IPS-NIHi11 (cell line): ENCODE measurements at regions not wholly inside any gene's neighbourhood (a gene's known extent, or its start where the extent isn't known, plus 50 kb on each side); places are given as distances from the start of the nearest gene placed in this dataset.
"Not testable (repeated sequence)": the region's sequence is repeated elsewhere in the genome, so short reads cannot be mapped to it uniquely, and the experiment has no call there.

Experiments used
- DNase-seq: peaks from one replicate; pipeline ENCODE4 v3.0.0; 2012; ENCODE audit warnings: mixed read lengths, low spot score

DNA sequence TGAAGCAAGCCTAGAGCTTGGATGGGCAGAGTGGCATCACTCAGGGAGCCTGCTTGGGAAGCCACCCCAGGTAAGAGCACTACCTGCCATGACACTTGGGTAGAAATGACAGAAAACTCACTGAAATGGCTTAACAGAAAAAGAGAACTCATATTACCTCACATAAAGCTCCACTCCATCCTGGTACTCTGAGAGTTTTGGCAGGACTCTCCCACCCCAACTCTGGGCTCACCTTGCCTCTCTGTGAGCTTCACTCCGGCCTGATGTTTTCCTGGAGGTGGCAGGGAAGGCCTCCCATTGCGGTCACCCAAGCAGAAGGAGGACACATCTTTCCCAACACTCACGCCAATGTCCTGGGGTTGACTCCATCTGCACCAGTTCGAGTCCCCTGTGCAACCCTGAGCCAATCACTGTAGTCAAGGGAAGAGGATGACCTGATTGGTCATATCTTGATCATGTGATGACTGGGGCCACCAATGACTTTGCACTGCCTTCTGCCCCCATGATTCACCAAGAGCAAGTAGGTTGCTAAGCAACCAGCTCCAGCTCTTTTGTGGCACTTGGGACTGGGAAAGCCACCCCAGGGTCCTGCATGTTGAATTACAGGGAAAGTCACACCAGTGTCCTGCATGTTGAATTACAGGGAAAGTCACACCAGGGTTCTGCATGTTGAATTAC is 446.1 kb upstream of the SULF2 start:
- no peak for DNase-seq

DNA sequence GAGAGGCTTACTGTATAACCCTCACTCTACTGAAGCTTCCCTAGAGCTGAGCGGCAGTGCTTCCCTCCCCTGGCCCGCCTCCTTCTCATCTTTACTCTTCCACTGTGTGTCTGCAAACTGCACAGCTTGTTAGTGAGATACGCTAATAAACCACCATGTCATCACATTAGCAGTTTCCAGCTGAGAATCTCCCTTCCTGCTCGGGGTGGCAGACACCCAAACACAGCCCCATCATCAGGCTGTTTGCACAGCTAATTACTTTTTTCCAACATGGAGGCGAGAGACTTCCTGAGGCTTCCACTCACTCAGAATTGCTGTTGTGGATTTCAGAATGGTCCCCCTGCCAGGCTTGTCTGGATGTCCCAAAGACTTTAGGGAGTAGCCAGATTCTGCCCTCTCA is 444.9 kb upstream of the SULF2 start:
- DNase-seq: no peak

DNA sequence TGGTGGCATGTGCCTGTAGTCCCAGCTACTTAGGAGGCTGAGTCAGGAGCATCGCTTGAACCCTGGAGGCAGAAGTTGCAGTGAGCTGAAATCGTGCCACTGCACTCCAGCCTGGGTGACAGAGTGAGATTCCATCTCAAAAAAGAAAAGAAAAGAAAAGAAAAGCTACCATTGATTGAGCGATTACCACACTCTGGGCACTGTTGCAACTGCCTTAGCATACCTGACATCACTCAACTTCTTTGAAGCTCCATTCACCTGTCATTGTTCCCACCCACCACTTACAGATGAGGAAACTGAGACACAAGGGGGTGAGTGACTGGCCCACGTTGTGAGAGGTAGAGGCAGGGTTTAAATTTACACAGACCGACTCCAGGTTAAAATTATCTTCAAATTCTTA is 442.1 kb upstream of the SULF2 start:
- no peak for DNase-seq

DNA sequence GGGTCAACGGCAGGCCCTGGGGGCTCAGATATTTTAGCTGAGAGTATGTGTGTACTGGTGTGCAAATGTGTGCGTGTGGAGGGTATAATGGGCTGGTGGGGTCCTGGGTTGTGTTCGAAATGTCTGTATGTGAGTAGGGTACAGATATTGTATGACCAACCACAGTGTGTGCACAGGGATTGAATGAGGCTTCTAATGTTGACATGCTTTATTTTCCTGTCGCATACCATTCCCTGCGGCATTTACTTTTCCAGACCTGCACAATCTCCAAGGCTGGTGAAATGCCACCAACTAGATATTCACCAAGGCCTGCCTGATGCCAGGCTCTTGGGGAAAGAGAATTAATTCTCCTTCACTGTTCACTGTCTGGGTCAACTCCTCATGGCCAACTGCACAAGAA is 441.4 kb upstream of the SULF2 start:
- DNase-seq: no peak

DNA sequence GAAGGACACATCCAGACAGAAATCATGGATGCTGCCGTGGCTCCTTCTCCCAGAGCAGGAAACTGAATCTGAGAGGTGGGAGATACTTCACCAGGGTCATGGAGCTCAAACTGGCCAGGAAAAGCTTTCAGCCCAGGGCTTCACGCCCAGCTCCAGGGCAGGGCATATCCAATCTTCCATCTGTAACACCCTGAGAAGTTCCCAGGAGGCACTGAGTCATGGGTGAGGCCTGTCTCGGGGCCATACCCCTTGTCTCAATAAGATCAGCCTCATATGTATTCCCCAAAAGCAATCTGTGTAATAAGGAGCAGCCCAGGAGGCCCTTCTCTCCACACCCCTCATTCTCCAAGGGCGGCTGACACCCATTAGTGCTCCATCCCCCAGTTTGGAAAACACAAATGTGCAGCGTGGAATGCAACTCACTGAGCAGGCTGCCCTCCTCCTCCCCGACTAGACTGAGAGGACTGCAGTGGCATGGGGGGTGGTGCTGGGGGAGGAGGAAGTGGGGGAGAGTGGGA is 439.3 kb upstream of the SULF2 start:
- DNase-seq: no peak

DNA sequence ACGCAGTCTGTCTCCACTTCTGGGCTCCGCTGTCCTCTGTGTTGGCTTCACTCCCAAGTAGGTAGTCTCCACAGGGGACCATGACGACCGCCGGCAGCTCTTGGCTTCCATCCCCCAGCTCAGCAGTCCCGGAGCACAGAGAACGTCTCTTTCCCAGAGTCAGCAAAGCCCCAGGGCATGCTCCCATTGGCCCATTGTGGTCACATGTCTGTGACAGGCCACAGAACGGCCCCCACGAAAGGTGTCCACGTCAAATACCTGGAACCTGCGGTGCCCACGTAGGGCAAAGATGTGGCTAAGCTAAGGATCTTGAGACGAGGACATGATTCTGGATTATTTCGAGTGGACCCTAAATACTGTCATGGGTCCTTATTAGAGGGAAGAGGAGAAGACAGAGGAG is 438.4 kb upstream of the SULF2 start:
- DNase-seq: no peak

DNA sequence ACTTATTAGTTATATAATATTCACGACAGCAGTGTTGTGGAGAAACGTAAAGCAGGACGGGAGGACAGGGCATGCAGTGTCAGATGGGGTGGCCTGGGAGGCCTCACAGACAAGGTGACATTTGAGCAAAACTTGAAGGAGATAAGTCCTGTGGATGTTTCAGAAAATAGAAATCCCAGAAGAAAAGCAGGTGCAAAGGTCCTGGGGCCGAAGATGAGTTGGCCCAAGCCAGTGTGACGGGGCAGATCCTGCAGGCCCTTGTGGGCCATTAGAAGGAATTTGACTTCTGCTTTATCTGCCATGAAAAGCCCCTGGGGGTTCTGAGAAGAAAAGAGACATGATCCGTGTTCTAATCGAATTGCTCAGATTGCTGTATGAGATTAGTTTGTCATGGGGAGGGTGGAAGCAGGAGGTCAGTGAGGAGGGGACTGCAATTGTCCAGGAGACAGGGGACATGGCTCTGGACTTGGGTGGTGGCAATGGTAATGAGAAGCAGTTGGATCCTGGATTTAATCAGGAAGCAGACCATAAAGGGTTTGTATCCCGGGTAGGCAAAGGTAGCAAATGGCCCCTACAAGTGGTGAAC is 437.4 kb upstream of the SULF2 start:
- DNase-seq: no peak

DNA sequence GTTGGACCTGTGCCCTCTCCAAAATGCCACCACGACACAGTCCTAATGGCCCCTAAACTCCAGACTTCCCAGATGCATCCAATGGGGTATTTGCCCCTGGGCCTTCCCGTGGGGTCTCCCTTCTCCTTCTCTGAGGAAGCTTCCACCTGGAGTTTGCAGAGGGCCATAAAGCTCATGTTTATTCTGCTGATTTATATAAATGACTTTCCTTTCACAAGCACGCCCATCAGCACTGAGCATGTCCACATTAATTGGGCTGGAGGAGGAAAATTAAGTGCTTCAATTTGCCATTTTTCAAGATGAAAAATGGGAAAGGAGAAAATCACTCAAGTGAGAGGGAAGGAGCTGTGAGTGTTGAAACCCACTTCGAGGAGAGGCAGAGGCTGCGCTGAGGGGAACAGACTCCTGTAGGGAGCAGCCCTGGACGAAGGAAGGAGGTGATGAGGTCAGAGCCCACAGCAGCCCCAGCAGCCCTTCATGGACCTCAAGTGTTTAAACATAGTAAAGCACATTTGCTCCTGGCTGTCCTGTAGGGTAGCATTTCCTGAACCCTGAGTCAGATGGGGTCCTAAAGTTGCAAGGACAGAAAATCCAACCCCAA is 434.9 kb upstream of the SULF2 start:
- DNase-seq: no peak

DNA sequence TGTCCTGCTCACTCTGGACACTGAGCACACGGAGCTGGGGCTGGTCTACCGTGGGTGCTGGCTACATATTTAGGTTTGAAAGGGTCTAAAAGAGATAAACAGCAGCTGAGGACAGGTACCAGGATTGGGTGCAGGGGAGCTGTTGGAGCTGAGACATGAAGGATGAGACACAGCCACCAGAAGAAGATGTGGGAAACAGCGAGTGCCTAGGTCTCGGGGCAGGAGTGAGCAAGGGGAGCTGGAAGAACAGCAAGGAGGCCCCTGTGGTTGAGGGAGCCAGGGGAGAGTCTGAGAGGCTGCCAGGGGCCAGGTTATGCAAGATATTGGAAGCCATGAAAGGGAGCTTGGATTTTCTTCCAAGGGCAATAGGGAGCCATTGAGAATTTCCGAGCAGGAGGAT is 434.0 kb upstream of the SULF2 start:
- DNase-seq: no peak

DNA sequence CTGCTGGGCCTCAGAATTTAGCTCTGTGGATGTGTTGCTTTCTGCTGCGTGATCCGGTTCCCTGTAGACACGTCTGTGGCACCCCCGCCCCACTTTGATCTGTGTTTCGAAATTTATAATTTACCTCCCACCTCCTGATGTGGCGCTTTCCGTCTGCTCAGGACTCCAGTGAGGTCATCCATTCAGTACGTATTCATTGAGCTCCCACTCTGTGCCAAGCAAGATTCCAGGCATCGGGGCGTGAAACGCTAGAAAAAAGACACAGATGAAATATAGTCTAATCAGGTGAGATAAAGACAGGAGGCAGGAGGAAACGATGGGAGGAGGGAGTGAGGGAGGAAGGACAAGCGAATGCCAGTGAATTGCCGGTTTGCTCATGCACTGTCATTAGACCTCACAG is 431.9 kb upstream of the SULF2 start:
- DNase-seq: no peak

DNA sequence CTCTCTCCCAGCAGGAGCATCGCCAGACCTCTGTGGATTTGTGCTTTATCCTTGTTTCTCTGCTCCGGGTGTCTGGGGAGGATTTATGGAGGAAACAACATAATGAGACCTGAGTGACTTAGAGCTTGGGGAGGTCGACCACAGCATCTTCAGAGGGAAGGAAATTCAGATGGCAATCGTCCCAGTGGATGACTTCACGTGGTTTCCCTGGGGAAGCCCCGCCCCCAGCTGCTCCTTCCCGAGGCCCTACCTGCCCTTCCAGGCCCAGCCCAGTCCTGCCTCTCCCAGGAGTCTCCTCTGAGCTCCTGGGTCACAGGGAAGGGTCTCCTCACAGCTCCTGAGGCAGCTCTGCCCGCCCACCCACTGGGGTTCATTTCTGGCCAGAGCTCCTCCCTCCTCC is 430.3 kb upstream of the SULF2 start:
- peak; percentile 31 for DNase-seq

DNA sequence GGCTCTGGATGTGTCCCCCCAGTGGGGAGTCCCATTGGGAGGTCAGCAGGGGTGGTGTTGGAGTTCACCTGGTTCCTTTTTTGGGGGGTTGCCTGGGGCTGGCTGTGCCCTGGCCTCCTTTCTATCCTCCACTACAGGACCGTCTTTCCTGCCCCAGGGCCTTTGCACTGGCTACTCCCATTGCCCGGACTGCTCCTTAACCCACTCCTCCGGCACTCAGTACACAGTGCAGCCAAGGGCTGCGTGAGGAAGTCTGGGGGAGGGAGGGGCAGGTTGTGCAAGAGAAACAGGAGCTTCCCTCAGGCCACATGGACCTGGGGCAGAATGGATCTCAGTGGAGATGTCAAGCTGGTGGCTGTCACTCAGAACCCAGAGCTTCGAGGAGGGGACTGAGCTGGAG is 429.3 kb upstream of the SULF2 start:
- DNase-seq: no peak

DNA sequence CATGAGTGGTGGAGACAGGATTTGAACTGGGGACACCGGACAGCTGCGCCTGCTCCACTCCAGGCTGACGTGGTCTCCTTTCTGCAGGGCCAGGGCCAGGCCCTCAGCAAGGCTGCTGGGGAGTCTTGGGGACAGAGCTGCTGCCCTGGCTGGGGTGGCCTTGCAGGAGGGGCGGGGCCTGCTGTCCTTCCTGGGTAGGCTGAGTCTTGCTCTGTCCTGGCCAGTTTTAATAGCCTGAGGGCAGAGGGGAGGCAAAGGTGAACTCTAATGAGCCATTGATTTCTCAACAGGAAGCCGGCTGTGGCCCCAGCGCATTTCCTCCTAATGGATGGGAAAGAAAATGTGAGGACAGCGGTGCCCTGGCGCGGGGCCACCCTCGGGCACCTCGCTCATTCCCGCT is 428.4 kb upstream of the SULF2 start:
- not testable (repeated sequence) for DNase-seq

DNA sequence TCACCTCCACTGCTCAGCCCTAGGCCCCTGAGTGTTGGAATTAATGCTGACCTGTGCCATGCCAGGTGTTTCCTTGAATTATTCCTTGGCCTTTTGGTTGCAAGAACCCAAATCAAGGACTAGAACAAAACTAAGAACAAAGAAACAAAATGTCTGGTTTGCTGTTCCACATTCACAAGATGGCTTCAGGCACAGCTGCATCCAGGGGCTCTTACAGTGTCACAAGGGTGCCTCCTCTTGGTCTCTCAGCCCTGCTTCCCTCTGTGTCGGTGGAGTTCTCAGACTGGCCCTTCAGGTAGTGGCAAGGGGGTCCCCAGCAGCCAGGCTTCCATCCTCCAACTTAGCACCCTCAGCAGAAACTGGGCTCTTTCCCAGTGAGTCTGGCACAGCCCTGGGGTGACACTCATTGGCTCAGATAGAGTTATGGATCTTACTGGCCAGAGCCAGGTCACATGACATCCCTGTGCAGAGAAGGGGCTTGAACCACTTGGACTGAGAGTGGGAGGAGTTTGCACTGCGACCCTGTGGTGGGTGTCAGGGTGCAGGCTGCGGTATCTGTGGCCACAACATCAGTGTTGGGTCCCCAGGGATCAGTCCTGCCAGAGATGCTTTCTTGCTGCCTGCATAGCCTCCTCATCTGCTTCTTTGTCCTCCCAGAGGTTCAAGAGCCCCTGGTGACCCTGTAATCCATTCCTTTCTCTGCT is 427.7 kb upstream of the SULF2 start:
- no peak for DNase-seq

DNA sequence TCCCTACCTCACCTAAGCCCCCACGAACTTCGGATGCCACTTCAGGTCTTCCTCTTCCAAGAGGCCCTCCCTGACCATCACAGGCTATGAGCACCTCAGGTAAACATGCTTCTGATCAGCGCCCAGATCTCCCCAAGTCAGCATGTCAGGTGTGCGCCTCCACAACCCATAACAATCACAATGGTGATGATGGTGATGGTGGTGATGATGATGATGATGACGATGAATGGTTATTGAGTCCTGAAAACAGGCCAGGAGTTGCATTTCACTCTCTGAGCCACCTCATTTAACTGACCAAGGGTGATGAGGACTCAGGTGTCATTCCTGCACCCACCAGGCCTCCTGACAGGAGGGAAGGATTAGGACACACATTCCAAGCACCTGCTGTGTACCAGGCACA is 426.6 kb upstream of the SULF2 start:
- DNase-seq: no peak

DNA sequence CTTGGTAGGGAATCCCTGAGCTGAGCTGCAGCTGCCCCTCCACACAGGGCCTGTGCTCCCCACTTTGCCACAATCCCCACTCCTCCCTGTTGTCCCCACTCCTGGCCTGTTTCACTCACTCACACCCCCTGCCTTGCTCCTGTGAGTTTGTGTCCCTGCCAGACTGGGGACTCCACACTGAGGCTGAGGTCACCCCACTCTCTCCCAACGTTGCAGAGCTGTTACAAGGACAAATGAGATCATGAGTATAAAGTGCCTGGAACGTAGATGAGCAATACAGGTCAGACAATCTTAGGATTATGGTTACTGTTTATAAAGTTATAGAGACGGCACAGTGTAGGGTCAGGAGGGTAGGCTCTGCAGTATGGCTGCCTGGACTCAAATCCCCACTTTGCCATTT is 426.0 kb upstream of the SULF2 start:
- DNase-seq: no peak

DNA sequence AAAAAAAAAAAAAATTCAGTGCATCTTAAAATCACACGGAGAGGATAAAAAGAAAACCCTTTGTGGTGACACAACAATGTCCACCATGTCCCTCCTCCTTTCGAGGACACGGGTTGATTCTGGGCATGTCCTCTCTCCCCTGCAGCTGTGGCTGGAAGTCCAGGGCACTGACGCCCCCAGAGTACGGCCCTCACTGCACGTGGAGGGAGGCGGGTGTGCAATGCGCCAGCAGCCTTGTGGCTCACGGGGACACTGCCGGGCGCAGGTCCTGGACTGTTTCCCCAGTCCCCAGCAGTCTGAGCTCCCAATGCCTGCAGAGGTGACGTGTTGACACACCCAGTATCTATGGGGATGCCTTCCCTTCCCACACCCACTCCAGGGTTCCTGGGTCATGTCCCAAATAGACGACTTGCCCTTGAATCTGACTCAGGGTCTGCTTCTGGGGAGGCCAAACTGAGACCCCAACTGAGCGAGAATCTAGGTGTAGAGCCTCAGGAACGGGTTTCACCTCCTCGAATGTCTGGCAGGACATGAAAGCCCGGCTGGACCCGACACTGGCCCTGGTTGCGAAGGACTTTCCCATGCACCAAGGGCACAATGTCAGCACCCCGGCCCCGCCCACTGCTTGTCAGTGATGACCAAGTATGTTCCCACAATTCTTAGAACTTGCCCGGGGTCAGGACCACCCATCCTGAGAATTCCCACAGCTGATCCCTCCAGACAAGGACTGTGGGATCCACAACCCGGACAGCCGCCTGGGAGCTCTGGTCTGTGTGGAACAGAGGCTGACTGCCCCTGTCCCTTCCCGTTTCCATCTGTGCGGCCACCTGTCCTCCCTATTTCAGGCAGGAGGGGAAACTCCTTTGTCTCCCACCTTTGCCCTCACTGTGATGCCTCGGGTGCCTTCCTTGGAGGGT is 425.1 kb upstream of the SULF2 start:
- DNase-seq: no peak

DNA sequence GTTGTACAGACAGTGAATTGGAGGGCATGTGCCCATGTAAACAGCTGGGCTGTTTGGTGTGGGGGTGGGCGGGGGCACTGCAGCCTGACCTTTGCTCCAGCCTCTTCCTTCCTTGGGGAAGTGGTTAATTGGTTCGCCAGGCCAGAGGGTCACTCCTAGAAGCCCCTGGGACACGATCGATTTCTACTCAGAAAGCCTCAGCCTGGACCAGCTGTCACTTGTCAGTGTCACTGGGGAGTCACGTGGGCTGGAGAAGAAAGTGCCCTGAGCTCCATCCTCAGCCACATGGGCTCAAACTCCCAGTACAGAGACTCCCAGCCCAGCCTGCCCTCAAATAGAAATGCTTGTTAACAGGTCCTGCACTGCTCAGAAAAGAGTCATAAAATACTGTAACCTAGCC is 423.8 kb upstream of the SULF2 start:
- DNase-seq: no peak

DNA sequence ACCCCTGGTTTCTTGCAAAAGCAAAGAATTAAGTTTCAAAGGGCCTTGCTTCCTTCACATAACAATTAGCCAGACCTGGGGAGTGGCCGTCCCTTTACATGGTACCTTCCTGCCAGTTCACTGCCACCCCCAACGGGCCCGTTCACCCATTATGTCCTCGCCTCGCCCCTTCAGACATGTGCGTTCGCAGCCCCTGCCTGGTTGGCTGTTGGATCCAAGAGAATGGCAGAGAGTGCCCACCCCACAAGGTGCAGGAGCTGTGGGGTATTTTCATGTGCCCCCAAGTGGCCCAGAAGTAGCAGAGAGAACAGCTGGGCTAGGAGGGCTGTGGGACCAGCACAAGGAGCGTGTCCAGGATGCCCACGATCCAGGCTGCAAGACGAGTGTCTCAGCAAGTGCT is 422.9 kb upstream of the SULF2 start:
- DNase-seq: no peak

DNA sequence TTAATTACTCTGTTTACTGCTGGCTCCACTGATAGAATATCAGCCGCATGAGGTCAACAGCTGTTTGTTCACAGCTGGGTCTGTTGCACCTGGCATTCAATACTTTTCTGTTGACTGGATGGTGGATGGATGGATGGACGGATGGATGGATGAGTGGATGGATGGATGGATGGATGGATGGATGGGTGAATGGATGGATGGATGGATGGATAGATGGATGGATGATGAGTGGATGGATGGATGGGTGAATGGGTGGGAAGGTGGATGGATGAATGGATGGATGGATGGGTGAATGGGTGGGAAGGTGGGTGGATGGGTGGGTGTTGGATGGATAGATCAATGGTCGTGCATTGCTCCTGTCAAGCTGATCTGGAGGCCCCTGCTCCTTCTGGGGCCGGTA is 422.2 kb upstream of the SULF2 start:
- DNase-seq: no peak

DNA sequence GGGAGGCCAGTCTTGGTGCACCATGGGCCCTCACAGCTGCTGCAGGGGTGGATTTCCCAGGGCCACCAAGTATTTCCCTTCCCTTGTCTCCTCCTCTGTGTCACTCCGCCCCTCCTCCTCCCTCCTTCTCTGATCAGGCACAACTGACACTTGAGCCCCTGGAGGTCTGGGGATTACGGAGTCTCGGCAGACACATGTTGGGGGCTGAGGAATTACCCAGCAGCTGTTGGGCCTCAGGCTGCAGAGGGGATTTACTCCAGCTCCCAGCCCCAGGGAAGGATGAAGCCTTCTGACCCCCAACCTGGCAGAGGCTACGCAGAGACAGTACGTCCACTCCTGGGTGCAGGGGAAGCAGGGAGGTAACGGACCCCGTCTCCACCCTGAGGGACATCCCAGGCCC is 420.5 kb upstream of the SULF2 start:
- no peak for DNase-seq

DNA sequence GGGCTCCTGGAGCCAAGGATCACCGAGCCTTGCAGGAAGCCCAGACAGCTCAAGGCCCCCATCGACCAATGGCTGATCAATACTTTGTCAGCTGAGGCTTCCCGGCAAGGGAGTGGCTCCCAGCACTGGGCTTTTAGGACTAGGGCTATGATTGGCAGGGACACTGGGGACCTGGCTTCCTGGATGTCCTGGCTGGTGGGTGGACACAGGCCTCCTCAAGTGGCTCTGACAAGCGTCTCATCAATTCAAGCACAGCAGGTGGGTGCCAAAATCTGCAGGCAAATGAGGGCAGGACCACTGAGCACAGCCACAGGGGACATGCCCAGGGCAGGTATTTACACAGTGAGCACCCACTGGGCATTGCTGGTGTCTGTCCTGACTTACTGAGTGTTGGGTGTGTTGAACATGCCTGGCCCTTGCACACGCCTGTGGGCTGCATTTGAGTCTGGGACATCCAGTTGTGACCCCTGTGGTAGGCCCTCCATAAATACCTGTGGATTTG is 420.1 kb upstream of the SULF2 start:
- DNase-seq: no peak
